Pancreas (tissue), 10 donors: ENCODE measurements at regions not wholly inside any gene's neighbourhood (a gene's known extent, or its start where the extent isn't known, plus 50 kb on each side); places are given as distances from the start of the nearest gene placed in this dataset.
"Not testable (repeated sequence)": the region's sequence is repeated elsewhere in the genome, so short reads cannot be mapped to it uniquely, and the experiment has no call there.

Source experiments
- ATAC-seq, 4 donors: fragments of 200-7000 bp; cut with Tn5 transposase; one replicate each; pipeline versions ENCODE4 v1.8.0 to v1.9.1; 2020; ENCODE audit warnings: mild to moderate bottlenecking in 4 of 4, moderate library complexity in 4 of 4
- DNase-seq, 6 donors: peaks; one replicate each; pipeline ENCODE4 v3.0.0-alpha.2; 2020
- FAIRE-seq: peaks from 2 replicates; lab custom pipeline; 2012; peaks lifted over from hg19 to GRCh38; lab: Jason Lieb, UNC
- H3K27ac ChIP-seq, 4 donors: fragments of 200-600 bp; sonication (generic); 1 replicate in 3 of 4; 2 replicates in 1 of 4; pipeline versions ENCODE4 v1.5.0 to v1.8.0; 2020
- H3K27me3 ChIP-seq, 4 donors: fragments of 200-600 bp; one replicate each; pipeline ENCODE4 v1.8.0; 2021
- H3K36me3 ChIP-seq, 3 donors: fragments of 200-600 bp; sonication (generic) in 1 of 3; one replicate each; pipeline versions ENCODE4 v1.5.0 to v1.8.0; 2020 to 2021
- H3K4me1 ChIP-seq, 3 donors: fragments of 200-600 bp; one replicate each; pipeline ENCODE4 v1.8.0; 2021
- H3K4me3 ChIP-seq, 4 donors: fragments of 200-600 bp; sonication (generic) in 2 of 4; one replicate each; pipeline versions ENCODE4 v1.5.0 to v1.8.0; 2020 to 2021
- H3K9me3 ChIP-seq, 4 donors: fragments of 200-600 bp; one replicate each; pipeline ENCODE4 v1.8.0; 2021
- CTCF ChIP-seq, 4 donors: fragments of 200-600 bp; sonication (generic) in 3 of 4; IDR thresholded peaks; one replicate each; pipeline versions ENCODE4 v1.5.0 to v1.8.0; 2021; ENCODE audit warnings: antibody characterized with exemption in 4 of 4
- WGBS, 2 donors: extraction: QIAGEN DNeasy Blood & Tissue Kit; methylation state at CpG; one replicate each; pipeline ENCODE4 v1.1.7; 2013; 5-methylcytosine and 5-hydroxymethylcytosine counted together
- intact Hi-C, 3 donors: fragments of 100-400 bp; cut with DNase I; formaldehyde crosslinking; loops; one replicate each; pipeline versions ENCODE4 v1.11.1 to v1.14.2; 2022
- donor health status: healthy with polysubstance abuse.
- donor health status: DM: no; HTN: no; CAD: no; lungs with moderate emphysema.
- donor health status: DM: no; HTN: no; CAD: no.
- donor health status: control.
- donor health status: control.
- donor health status: Bipolar disorder and iron deficiency.
- donor health status: DM: yes; HTN: yes; CAD: no.
- donor health status: DM: no; HTN: no; CAD: no.
- donor health status: DM: no; HTN: no; CAD: no.
- donor health status: DM: yes; HTN: yes; CAD: no.

DNA sequence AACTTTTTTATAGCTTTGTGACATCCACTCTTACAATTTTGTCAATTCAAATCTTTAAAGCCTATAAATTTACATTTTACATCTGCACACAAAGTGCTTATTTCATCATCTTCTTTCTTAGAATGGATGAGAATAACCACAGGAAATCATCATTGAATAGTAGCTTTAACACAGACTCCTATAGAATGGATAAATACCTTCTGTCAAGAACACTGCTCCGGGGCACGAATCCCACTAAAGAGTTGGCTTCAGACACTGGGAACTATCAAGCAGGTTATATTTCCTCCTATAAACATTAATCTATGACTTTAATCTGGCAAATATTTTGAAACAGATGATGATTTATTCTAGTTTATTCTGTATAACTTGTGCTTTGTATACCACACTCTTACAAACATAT lies 269.7 kb upstream of the TPK1 start:
- FAIRE-seq (no peak), DNase-seq (no peak), ATAC-seq (no peak)
- TF ChIP-seq CTCF (IDR thresholded peaks at IDR 0.05): no peak
- Histone ChIP-seq H3K4me1 (no peaks in the 10 kb centered on the region), H3K27me3 (no peaks in the 10 kb centered on the region), H3K36me3 (no peaks in the 10 kb centered on the region), H3K9me3 (no peaks in the 10 kb centered on the region), H3K27ac (no peak overlapping the region), H3K4me3 (no peak overlapping the region)
- WGBS, 2 donors: 39 to 40% methylated on average over 2 of the region's 2 CpGs
- intact Hi-C loops: no loop called here

- DNase-seq (no peak), ATAC-seq (no peak), FAIRE-seq (no peak)
- TF ChIP-seq CTCF (IDR thresholded peaks at IDR 0.05): no peak
- Histone ChIP-seq H3K36me3 (no peaks in the 10 kb centered on the region), H3K4me1 (no peaks in the 10 kb centered on the region), H3K4me3 (no peak overlapping the region), H3K9me3 (no peaks in the 10 kb centered on the region), H3K27ac (no peak overlapping the region), H3K27me3 (no peaks in the 10 kb centered on the region)
- intact Hi-C loops: loop anchor here in 1 of 3 donors (5.0 kb wide), 1 partner anchor 52 kb away; no protein-coding TSS in a partner anchor
- WGBS, 2 donors: 74 to 94% methylated on average over 1 of the region's 1 CpG
These were observed 268.5 kb upstream of the TPK1 start for GRCh38 chr7:145104400-145104799.

DNA sequence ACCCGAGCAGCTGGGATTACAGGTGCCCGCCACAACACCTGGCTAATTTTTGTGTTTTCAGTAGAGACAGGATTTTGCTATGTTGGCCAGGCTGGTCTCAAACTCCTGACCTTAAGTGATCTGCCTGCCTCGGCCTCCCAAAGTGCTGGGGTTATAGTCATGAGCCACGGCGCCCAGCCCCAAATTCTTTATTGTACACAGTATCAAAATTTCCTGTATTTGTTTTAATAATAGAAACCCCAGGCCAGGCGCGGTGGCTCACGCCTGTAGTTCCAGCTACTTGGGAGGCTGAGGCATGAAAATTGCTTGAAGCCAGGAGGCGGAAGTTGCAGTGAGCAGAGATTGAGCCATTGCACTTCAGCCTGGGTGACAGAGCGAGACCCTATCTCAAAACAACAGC lies 266.3 kb upstream of the TPK1 start:
- WGBS, 2 donors: 79 to 86% methylated on average over 10 of the region's 10 CpGs
- not testable (repeated sequence) for FAIRE-seq, ATAC-seq

GRCh38 chr7:145092766-145093165 lies 256.9 kb upstream of the TPK1 start:
- intact Hi-C loops: no loop called here
- H3K4me3 ChIP-seq: no peak overlapping the region
- no peaks in the 10 kb centered on the region for H3K27me3 ChIP-seq
- FAIRE-seq (no peak), DNase-seq (no peak), ATAC-seq (no peak)
- H3K36me3 ChIP-seq: no peaks in the 10 kb centered on the region
- H3K27ac ChIP-seq: no peak overlapping the region
- H3K4me1 ChIP-seq: no peaks in the 10 kb centered on the region
- WGBS, 2 donors: 61 to 71% methylated on average over 4 of the region's 4 CpGs
- no peaks in the 10 kb centered on the region for H3K9me3 ChIP-seq
- TF ChIP-seq CTCF (IDR thresholded peaks at IDR 0.05): no peak

More for the DNA sequence above, 266.3 kb upstream of the TPK1 start:
- not testable (repeated sequence) for H3K9me3 ChIP-seq, H3K27me3 ChIP-seq, H3K4me1 ChIP-seq, DNase-seq, H3K27ac ChIP-seq, H3K36me3 ChIP-seq, H3K4me3 ChIP-seq
- intact Hi-C loops: loop anchor here in 1 of 3 donors (5.0 kb wide), 1 partner anchor 50 kb away; no protein-coding TSS in a partner anchor

- Histone ChIP-seq H3K27me3 (no peaks in the 10 kb centered on the region), H3K4me1 (no peaks in the 10 kb centered on the region), H3K4me3 (no peak overlapping the region), H3K36me3 (no peaks in the 10 kb centered on the region), H3K9me3 (no peaks in the 10 kb centered on the region), H3K27ac (no peak overlapping the region)
- no peak for TF ChIP-seq CTCF (IDR thresholded peaks at IDR 0.05)
- no peak for ATAC-seq
- FAIRE-seq: no peak
- WGBS, 2 donors: 25 to 26% methylated on average over 3 of the region's 3 CpGs
- DNase-seq: no peak
- intact Hi-C loops: no loop called here
These were observed 252.4 kb upstream of the TPK1 start for GRCh38 chr7:145088111-145088745.
